ENCODE measurements at regions not wholly inside any gene's neighbourhood (a gene's known extent, or its start where the extent isn't known, plus 50 kb on each side); places are given as distances from the start of the nearest gene placed in this dataset.

DNA sequence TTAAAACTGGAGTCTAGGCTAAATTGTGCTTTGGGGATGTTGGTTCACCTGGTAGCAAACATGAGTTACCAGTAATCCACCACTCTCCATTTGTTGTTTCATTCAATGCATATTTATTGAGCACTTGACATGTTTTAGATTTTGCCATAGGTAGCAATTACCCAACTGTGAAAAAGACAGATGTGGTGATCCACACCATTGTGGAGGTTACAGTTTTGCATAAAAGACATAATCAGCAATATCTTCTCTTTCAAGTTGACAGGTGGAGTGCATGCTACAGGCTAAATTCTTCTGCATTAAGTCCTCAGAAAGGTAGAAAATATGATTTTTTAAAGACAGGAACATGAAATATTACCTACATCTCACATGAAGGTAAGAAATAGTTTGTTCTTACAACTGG is 143.0 kb upstream of the TSHZ2 start:
- DNase-seq (ENCODE audit: insufficient read length, low spot score, missing footprints) = no peak
- Histone ChIP-seq H3K27ac (ENCODE audit: low read depth, low read length) (no peak overlapping the region), H3K4me2 (ENCODE audit: insufficient read depth, low read length) (no peak overlapping the region), H4K20me1 (ENCODE audit: insufficient read depth, low read length) (no peaks in the 10 kb centered on the region), H3K27me3 (ENCODE audit: insufficient read depth, low read length) (no peaks in the 10 kb centered on the region), H2AFZ (ENCODE audit: low read length) (no peak overlapping the region), H3K36me3 (ENCODE audit: insufficient read depth, low read length) (no peaks in the 10 kb centered on the region), H3K79me2 (ENCODE audit: insufficient read depth, low read length) (no peaks in the 10 kb centered on the region), H3K4me1 (ENCODE audit: insufficient read depth, low read length) (no peaks in the 10 kb centered on the region), H3K9me3 (ENCODE audit: low read depth, low read length) (no peaks in the 10 kb centered on the region), H3K4me3 (ENCODE audit: insufficient read depth, low read length) (no peak overlapping the region)
- TF ChIP-seq, protein P1, sequence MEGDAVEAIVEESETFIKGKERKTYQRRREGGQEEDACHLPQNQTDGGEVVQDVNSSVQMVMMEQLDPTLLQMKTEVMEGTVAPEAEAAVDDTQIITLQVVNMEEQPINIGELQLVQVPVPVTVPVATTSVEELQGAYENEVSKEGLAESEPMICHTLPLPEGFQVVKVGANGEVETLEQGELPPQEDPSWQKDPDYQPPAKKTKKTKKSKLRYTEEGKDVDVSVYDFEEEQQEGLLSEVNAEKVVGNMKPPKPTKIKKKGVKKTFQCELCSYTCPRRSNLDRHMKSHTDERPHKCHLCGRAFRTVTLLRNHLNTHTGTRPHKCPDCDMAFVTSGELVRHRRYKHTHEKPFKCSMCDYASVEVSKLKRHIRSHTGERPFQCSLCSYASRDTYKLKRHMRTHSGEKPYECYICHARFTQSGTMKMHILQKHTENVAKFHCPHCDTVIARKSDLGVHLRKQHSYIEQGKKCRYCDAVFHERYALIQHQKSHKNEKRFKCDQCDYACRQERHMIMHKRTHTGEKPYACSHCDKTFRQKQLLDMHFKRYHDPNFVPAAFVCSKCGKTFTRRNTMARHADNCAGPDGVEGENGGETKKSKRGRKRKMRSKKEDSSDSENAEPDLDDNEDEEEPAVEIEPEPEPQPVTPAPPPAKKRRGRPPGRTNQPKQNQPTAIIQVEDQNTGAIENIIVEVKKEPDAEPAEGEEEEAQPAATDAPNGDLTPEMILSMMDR (IDR thresholded peaks at IDR 0.05; ENCODE audit: extremely low read depth, low read depth, low read length) = no peak

DNA sequence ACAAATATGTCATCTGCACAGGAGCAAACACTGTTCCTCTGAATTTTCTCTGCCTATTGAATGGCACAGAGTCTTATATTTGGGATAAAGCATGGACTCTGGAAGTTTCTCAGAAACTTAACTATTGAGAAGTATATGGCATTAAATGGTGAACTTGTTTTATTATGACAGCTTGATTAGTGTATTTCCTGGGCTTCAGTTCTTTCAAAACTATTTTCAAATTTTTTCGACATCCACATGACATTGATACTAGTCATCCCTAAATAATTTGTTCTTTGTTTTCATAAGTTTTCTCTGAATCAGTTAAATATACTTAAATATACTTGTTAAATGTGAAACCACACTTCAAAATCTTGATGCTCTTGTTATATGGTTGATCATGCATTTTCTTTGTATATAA is 144.0 kb upstream of the TSHZ2 start:
- no peaks in the 10 kb centered on the region for H3K79me2 ChIP-seq (ENCODE audit: insufficient read depth, low read length)
- no peak overlapping the region for H2AFZ ChIP-seq (ENCODE audit: low read length)
- no peaks in the 10 kb centered on the region for H3K36me3 ChIP-seq (ENCODE audit: insufficient read depth, low read length)
- no peaks in the 10 kb centered on the region for H3K9me3 ChIP-seq (ENCODE audit: low read depth, low read length)
- H3K4me1 ChIP-seq (ENCODE audit: insufficient read depth, low read length) = no peaks in the 10 kb centered on the region
- TF ChIP-seq, protein P1 (IDR thresholded peaks at IDR 0.05; ENCODE audit: extremely low read depth, low read depth, low read length) = no peak
- no peak overlapping the region for H3K4me2 ChIP-seq (ENCODE audit: insufficient read depth, low read length)
- DNase-seq (ENCODE audit: insufficient read length, low spot score, missing footprints) = no peak
- H3K27ac ChIP-seq (ENCODE audit: low read depth, low read length) = no peak overlapping the region
- no peaks in the 10 kb centered on the region for H4K20me1 ChIP-seq (ENCODE audit: insufficient read depth, low read length)
- H3K27me3 ChIP-seq (ENCODE audit: insufficient read depth, low read length) = no peaks in the 10 kb centered on the region
- no peak overlapping the region for H3K4me3 ChIP-seq (ENCODE audit: insufficient read depth, low read length)

DNA sequence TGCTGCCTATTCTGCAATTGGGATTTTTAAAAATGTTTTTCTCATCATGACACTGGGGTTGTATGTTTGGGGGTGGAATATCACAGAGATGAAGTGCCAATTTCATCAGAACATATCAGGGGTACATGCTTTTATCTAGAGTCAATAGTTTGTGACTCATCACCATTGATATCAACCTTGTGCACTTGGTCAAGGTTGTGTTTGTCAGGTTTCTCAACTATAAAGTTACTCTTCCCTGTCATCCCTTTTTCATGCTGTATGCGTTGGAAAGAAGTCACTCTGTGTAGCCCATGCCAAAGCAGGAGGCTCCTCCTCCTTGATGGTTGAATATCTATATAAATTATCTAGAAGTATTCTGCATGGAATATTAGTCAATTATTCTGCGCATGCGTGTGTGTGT is 145.4 kb upstream of the TSHZ2 start:
- DNase-seq (ENCODE audit: insufficient read length, low spot score, missing footprints) = no peak
- TF ChIP-seq, protein P1 (IDR thresholded peaks at IDR 0.05; ENCODE audit: extremely low read depth, low read depth, low read length) = no peak
- Histone ChIP-seq H3K27ac (ENCODE audit: low read depth, low read length) (no peak overlapping the region), H3K27me3 (ENCODE audit: insufficient read depth, low read length) (no peaks in the 10 kb centered on the region), H2AFZ (ENCODE audit: low read length) (no peak overlapping the region), H3K9me3 (ENCODE audit: low read depth, low read length) (no peaks in the 10 kb centered on the region), H3K79me2 (ENCODE audit: insufficient read depth, low read length) (no peaks in the 10 kb centered on the region), H3K4me3 (ENCODE audit: insufficient read depth, low read length) (no peak overlapping the region), H4K20me1 (ENCODE audit: insufficient read depth, low read length) (no peaks in the 10 kb centered on the region), H3K36me3 (ENCODE audit: insufficient read depth, low read length) (no peaks in the 10 kb centered on the region), H3K4me1 (ENCODE audit: insufficient read depth, low read length) (no peaks in the 10 kb centered on the region), H3K4me2 (ENCODE audit: insufficient read depth, low read length) (no peak overlapping the region)

DNA sequence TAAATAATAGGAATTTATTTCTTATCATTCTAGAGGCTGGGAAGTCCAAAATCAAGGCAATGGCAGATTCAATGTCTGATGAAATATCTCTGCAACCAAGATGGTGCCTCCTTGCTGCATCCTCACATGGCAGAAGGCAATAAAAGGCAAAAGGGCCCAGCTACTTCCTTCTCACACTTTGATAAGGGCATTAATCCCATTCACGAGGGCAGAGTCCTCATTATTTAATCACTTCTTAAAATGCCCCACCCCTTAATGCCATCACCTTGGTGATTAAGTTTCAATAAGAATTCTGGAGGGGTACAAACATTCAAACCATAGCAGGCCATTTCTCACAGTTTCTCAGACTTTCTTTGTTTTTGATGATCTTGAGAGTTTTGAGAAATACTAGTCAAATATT is 145.8 kb upstream of the TSHZ2 start:
- no peaks in the 10 kb centered on the region for H3K9me3 ChIP-seq (ENCODE audit: low read depth, low read length)
- DNase-seq (ENCODE audit: insufficient read length, low spot score, missing footprints) = no peak
- TF ChIP-seq, protein P1 (IDR thresholded peaks at IDR 0.05; ENCODE audit: extremely low read depth, low read depth, low read length) = no peak

More for the DNA sequence above, 145.8 kb upstream of the TSHZ2 start:
- no peaks in the 10 kb centered on the region for H3K27me3 ChIP-seq (ENCODE audit: insufficient read depth, low read length)
- no peaks in the 10 kb centered on the region for H3K79me2 ChIP-seq (ENCODE audit: insufficient read depth, low read length)
- H2AFZ ChIP-seq (ENCODE audit: low read length) = no peak overlapping the region
- H3K27ac ChIP-seq (ENCODE audit: low read depth, low read length) = no peak overlapping the region
- H3K4me2 ChIP-seq (ENCODE audit: insufficient read depth, low read length) = no peak overlapping the region
- no peaks in the 10 kb centered on the region for H3K4me1 ChIP-seq (ENCODE audit: insufficient read depth, low read length)
- no peak overlapping the region for H3K4me3 ChIP-seq (ENCODE audit: insufficient read depth, low read length)
- H3K36me3 ChIP-seq (ENCODE audit: insufficient read depth, low read length) = no peaks in the 10 kb centered on the region
- no peaks in the 10 kb centered on the region for H4K20me1 ChIP-seq (ENCODE audit: insufficient read depth, low read length)

Measured in osteoblast (primary cell).